Adrenal gland (tissue), 9 donors: ENCODE measurements at regions not wholly inside any gene's neighbourhood (a gene's known extent, or its start where the extent isn't known, plus 50 kb on each side); places are given as distances from the start of the nearest gene placed in this dataset.

Experiments
- DNase-seq, 7 donors: peaks; one replicate each; pipeline ENCODE4 v3.0.0-alpha.2; 2019 to 2020
- H3K27ac ChIP-seq, 5 donors: fragments of 200-600 bp; sonication (generic) in 4 of 5; 1 replicate in 3 of 5; 2 replicates in 2 of 5; pipeline versions ENCODE4 v1.5.1 to v1.8.0; 2016 to 2020; ENCODE audit warnings: mild to moderate bottlenecking in 1 of 5
- H3K27me3 ChIP-seq: fragments of 200-600 bp; 2 replicates; pipeline ENCODE4 v1.8.0; 2021
- H3K36me3 ChIP-seq, 2 donors: fragments of 200-600 bp; replicated peaks in 1 of 2; 1 replicate in 1 of 2; 2 replicates in 1 of 2; pipeline versions ENCODE4 v1.5.1 to v1.8.0; 2018 to 2022
- H3K4me1 ChIP-seq, 2 donors: fragments of 200-600 bp; replicated peaks in 1 of 2; 1 replicate in 1 of 2; 2 replicates in 1 of 2; pipeline versions ENCODE4 v1.5.1 to v1.8.0; 2018 to 2021
- H3K4me3 ChIP-seq, 4 donors: fragments of 200-600 bp; sonication (generic) in 3 of 4; one replicate each; pipeline ENCODE4 v1.5.1; 2016 to 2018
- H3K9me3 ChIP-seq, 3 donors: fragments of 200-600 bp; sonication (generic) in 1 of 3; replicated peaks in 1 of 3; 1 replicate in 2 of 3; 2 replicates in 1 of 3; pipeline versions ENCODE4 v1.5.1 to v1.8.0; 2016 to 2021
- POLR2A ChIP-seq, 2 donors: fragments of 450-650 bp; IDR thresholded peaks; one replicate each; pipeline ENCODE4 v1.6.1; 2017; ENCODE audit warnings: antibody characterized with exemption in 2 of 2, mild to moderate bottlenecking in 2 of 2, moderate library complexity in 1 of 2
- WGBS, 4 donors: extraction: QIAGEN DNeasy Blood & Tissue Kit in 2 of 4; methylation state at CpG; one replicate each; pipeline versions ENCODE4 v1.1.5 to v1.1.7; 2013 to 2017; 5-methylcytosine and 5-hydroxymethylcytosine counted together
- intact Hi-C, 2 donors: fragments of 100-400 bp; cut with DNase I; formaldehyde crosslinking; loops; one replicate each; pipeline versions ENCODE4 v1.14.1 to v1.15.0; 2022 to 2023
- TF ChIP-seq, protein P1 (sequence below), 6 experiments: fragments of 450-650 bp in 4 of 6; fragments of 200-600 bp in 2 of 6; sonication (generic) in 1 of 6; IDR thresholded peaks; 1 replicate in 5 of 6; 2 replicates in 1 of 6; pipeline versions ENCODE4 v1.5.1 to v1.8.0; 2016 to 2021; ENCODE audit warnings: antibody characterized with exemption in 6 of 6, mild to moderate bottlenecking in 2 of 6, moderate library complexity in 1 of 6
- donor health status: healthy with polysubstance abuse.
- donor health status: Bipolar disorder and iron deficiency.
- donor health status: DM: yes; HTN: yes; CAD: no.
- donor health status: DM: no; HTN: no; CAD: no.
- donor health status: DM: no; HTN: no; CAD: no.

DNA sequence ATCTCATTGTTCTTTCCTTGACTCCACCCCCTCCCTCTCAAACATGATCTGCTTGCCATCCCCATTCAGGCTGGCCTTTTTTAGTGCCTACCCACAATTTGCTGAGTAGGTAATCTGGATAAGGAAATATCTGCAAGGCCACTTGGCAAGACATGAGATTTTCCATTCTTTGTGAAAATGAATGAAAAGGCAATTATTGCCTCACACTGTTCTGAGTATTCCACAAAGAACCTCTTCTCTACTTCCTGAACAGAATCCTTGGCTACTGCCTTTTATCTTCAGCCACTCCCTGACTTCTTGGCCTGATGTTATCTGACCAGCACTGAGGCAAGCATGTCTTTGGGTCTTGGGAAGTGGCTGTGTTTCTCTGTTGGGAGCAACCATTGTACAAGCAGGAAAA, 263.2 kb upstream of the ATP2B1 start:
- H3K27ac ChIP-seq = peak overlapping the region in 2 of 5 donors; percentile 11 to 30
- H3K27me3 ChIP-seq = no peaks in the 10 kb centered on the region
- peak in 6 of 7 donors; percentile 17 to 70 (median 52) for DNase-seq
- H3K9me3 ChIP-seq = no peaks in the 10 kb centered on the region
- TF ChIP-seq POLR2A (IDR thresholded peaks at IDR 0.05) = no peak
- TF ChIP-seq, protein P1, sequence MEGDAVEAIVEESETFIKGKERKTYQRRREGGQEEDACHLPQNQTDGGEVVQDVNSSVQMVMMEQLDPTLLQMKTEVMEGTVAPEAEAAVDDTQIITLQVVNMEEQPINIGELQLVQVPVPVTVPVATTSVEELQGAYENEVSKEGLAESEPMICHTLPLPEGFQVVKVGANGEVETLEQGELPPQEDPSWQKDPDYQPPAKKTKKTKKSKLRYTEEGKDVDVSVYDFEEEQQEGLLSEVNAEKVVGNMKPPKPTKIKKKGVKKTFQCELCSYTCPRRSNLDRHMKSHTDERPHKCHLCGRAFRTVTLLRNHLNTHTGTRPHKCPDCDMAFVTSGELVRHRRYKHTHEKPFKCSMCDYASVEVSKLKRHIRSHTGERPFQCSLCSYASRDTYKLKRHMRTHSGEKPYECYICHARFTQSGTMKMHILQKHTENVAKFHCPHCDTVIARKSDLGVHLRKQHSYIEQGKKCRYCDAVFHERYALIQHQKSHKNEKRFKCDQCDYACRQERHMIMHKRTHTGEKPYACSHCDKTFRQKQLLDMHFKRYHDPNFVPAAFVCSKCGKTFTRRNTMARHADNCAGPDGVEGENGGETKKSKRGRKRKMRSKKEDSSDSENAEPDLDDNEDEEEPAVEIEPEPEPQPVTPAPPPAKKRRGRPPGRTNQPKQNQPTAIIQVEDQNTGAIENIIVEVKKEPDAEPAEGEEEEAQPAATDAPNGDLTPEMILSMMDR (IDR thresholded peaks at IDR 0.05) = no peak
- peaks cover 0 to 10% of the 10 kb centered on the region in 2 donors for H3K4me1 ChIP-seq
- intact Hi-C loops = no loop called here
- H3K36me3 ChIP-seq = no peaks in the 10 kb centered on the region
- H3K4me3 ChIP-seq = no peak overlapping the region

DNA sequence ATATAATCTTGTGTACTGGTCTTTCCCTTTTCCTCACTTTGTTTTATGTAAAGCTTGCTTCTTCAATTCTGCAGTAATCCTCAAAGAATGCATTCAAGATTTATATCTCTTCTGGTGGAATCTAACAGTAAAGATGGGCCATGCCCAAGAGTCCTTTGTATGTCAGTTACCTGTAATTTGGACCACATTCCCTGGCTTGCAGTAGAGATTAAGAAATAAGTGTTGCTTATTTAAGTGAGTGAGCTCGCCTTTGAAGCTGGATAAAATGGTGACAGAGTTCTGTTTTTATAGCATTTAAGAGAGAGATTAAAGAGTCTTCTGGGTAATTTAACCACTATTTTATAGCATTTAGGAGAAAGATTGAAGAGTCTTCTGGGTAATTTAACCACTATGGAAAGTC, 262.1 kb upstream of the ATP2B1 start:
- no peak overlapping the region for H3K27ac ChIP-seq
- intact Hi-C loops = no loop called here
- H3K4me1 ChIP-seq = peaks cover 0 to 10% of the 10 kb centered on the region in 2 donors
- WGBS, 4 donors = 99 to 100% (median 100%) methylated on average over 1 of the region's 1 CpG
- H3K27me3 ChIP-seq = no peaks in the 10 kb centered on the region
- H3K4me3 ChIP-seq = no peak overlapping the region
- DNase-seq = no peak
- no peaks in the 10 kb centered on the region for H3K9me3 ChIP-seq
- TF ChIP-seq, protein P1 (IDR thresholded peaks at IDR 0.05) = no peak
- TF ChIP-seq POLR2A (IDR thresholded peaks at IDR 0.05) = no peak
- no peaks in the 10 kb centered on the region for H3K36me3 ChIP-seq

DNA sequence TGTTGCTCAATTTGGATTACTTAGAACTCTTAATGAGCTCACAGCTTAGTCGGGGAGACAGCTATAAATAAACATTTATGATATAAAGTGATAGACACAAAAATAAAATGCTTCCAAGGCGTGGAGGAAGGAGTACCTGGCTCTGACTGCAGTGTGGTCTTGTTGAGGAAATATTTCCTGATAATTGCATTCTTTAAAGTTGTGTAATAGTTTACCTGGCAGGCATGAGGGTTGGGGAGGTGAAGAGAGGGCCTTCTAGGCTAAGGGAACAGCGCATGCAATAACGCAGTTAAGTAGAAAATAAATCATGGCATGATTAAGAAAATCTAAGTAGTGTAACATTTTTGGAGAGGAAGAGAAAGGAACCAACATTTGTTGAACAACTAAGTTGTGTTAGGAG, 260.5 kb upstream of the ATP2B1 start:
- TF ChIP-seq, protein P1 (IDR thresholded peaks at IDR 0.05) = no peak

DNA sequence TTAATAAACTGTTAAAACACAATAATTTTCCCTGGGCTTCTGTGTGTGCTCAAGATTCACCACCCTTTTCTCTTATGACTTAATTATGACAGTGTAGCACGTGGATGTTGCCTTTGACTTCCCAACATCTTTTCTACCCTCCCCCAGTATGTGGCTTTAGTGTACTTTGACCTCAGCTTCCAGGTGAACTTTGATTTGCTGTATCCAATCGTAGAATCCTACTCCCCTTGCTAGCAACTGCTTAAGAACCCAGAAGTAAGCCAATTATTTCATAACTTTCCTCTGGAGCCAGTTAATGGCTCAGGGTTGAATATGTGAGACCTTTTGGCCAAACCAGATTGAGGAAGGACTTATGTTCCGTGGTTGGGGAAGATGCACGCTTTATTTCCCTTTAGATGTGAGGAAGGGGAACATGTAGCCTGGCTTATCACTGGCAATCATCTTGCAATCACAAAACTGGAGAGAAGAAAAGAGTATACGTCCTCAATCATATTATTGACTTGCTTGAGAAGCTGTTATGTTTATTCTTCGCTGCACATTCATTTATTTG, 259.6 kb upstream of the ATP2B1 start:
- WGBS, 4 donors = 73 to 80% (median 76%) methylated on average over 6 of the region's 6 CpGs

More for the DNA sequence above, 260.5 kb upstream of the ATP2B1 start:
- no peak overlapping the region for H3K27ac ChIP-seq
- 83 to 88% (median 85%) methylated on average over 4 of the region's 4 CpGs for WGBS, 4 donors
- no peak for DNase-seq
- H3K4me1 ChIP-seq = peaks cover 0 to 10% of the 10 kb centered on the region in 2 donors
- H3K27me3 ChIP-seq = no peaks in the 10 kb centered on the region
- H3K36me3 ChIP-seq = no peaks in the 10 kb centered on the region
- no peak overlapping the region for H3K4me3 ChIP-seq
- H3K9me3 ChIP-seq = no peaks in the 10 kb centered on the region
- intact Hi-C loops = no loop called here

More for the DNA sequence above, 259.6 kb upstream of the ATP2B1 start:
- DNase-seq = peak in 1 of 7 donors; percentile 5
- Histone ChIP-seq H3K27ac (no peak overlapping the region), H3K9me3 (no peaks in the 10 kb centered on the region), H3K27me3 (no peaks in the 10 kb centered on the region), H3K4me1 (peaks cover 0 to 10% of the 10 kb centered on the region in 2 donors), H3K4me3 (no peak overlapping the region), H3K36me3 (no peaks in the 10 kb centered on the region)
- no peak for TF ChIP-seq POLR2A (IDR thresholded peaks at IDR 0.05)
- TF ChIP-seq, protein P1 (IDR thresholded peaks at IDR 0.05) = no peak
- intact Hi-C loops = no loop called here
